Osteoblast (primary cell): ENCODE measurements at regions not wholly inside any gene's neighbourhood (a gene's known extent, or its start where the extent isn't known, plus 50 kb on each side); places are given as distances from the start of the nearest gene placed in this dataset.
A peak's percentile ranks its signal among the peaks of the same experiment; 100 is the strongest.
"Not testable (repeated sequence)": the region's sequence is repeated elsewhere in the genome, so short reads cannot be mapped to it uniquely, and the experiment has no call there.

ENCODE experiments used
- DNase-seq: peaks from one replicate; pipeline ENCODE4 v3.0.0; 2011; ENCODE audit warnings: low spot score, mixed read lengths; ENCODE audit not compliant: insufficient read length; ENCODE audit errors: missing footprints
- H2AFZ ChIP-seq: 2 replicates; pipeline ENCODE4 v1.6.0; 2011; ENCODE audit warnings: mild to moderate bottlenecking, low read length
- H3K27ac ChIP-seq: 2 replicates; pipeline ENCODE4 v1.5.1; 2011; ENCODE audit warnings: mild to moderate bottlenecking, low read depth, low read length, moderate library complexity
- H3K27me3 ChIP-seq: 2 replicates; pipeline ENCODE4 v1.6.0; 2012; ENCODE audit warnings: mild to moderate bottlenecking, control low read depth, inconsistent platforms, low read length, moderate library complexity; ENCODE audit not compliant: insufficient read depth
- H3K36me3 ChIP-seq: 2 replicates; pipeline ENCODE4 v1.5.1; 2011; ENCODE audit warnings: mild to moderate bottlenecking, low read length, control low read depth, moderate library complexity; ENCODE audit not compliant: insufficient read depth
- H3K4me1 ChIP-seq: 2 replicates; pipeline ENCODE4 v1.5.1; 2011; ENCODE audit warnings: mild to moderate bottlenecking, low read length, control low read depth, moderate library complexity; ENCODE audit not compliant: insufficient read depth
- H3K4me2 ChIP-seq: 2 replicates; pipeline ENCODE4 v1.6.0; 2011; ENCODE audit warnings: mild to moderate bottlenecking, low read length; ENCODE audit not compliant: insufficient read depth
- H3K4me3 ChIP-seq: fragments of 200-600 bp; sonication (generic); 3 replicates; pipeline ENCODE4 v1.5.1; 2012; ENCODE audit warnings: mild to moderate bottlenecking, low read length, inconsistent platforms; ENCODE audit not compliant: insufficient read depth
- H3K79me2 ChIP-seq: 2 replicates; pipeline ENCODE4 v1.6.0; 2012; ENCODE audit warnings: mild to moderate bottlenecking, low read length, control low read depth, inconsistent platforms; ENCODE audit not compliant: insufficient read depth
- H3K9me3 ChIP-seq: 2 replicates; pipeline ENCODE4 v1.5.1; 2011; ENCODE audit warnings: low read depth, low read length, control low read depth
- H4K20me1 ChIP-seq: 2 replicates; pipeline ENCODE4 v1.6.0; 2012; ENCODE audit warnings: mild to moderate bottlenecking, low read length, control low read depth; ENCODE audit not compliant: insufficient read depth
- TF ChIP-seq, protein P1 (sequence below): IDR thresholded peaks from 2 replicates; pipeline ENCODE4 v1.5.1; 2011; ENCODE audit warnings: mild to moderate bottlenecking, low read depth, low read length, moderate library complexity; ENCODE audit errors: extremely low read depth

DNA sequence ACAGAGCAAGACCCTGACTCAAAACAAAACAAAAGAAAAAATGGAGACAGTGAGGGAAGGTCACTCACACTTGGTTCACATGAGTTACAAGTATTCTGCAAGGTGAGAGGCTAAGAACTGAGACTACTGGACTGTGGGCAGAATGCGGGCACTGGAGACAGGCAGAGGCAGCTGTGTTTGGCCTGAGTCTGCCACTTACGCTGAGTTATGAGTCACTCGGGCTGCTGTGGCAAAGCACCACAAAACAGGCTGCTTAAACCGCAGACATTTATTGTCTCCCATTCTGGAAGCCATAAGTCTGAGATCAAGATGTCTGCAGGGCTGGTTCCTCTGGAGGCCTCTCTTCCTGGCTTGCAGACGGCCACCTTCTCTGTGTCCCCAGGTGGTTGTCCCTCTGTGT is 122.8 kb downstream of the SHANK2 start:
- Histone ChIP-seq H3K27ac (no peak overlapping the region), H3K9me3 (no peaks in the 10 kb centered on the region), H3K4me1 (peaks cover 6% of the 10 kb centered on the region), H2AFZ (no peak overlapping the region), H3K79me2 (no peaks in the 10 kb centered on the region), H3K36me3 (no peaks in the 10 kb centered on the region), H3K4me3 (no peak overlapping the region), H3K4me2 (no peak overlapping the region), H3K27me3 (peaks cover 9% of the 10 kb centered on the region), H4K20me1 (no peaks in the 10 kb centered on the region)
- TF ChIP-seq, protein P1, sequence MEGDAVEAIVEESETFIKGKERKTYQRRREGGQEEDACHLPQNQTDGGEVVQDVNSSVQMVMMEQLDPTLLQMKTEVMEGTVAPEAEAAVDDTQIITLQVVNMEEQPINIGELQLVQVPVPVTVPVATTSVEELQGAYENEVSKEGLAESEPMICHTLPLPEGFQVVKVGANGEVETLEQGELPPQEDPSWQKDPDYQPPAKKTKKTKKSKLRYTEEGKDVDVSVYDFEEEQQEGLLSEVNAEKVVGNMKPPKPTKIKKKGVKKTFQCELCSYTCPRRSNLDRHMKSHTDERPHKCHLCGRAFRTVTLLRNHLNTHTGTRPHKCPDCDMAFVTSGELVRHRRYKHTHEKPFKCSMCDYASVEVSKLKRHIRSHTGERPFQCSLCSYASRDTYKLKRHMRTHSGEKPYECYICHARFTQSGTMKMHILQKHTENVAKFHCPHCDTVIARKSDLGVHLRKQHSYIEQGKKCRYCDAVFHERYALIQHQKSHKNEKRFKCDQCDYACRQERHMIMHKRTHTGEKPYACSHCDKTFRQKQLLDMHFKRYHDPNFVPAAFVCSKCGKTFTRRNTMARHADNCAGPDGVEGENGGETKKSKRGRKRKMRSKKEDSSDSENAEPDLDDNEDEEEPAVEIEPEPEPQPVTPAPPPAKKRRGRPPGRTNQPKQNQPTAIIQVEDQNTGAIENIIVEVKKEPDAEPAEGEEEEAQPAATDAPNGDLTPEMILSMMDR: no peak
- DNase-seq: peak; percentile 96

DNA sequence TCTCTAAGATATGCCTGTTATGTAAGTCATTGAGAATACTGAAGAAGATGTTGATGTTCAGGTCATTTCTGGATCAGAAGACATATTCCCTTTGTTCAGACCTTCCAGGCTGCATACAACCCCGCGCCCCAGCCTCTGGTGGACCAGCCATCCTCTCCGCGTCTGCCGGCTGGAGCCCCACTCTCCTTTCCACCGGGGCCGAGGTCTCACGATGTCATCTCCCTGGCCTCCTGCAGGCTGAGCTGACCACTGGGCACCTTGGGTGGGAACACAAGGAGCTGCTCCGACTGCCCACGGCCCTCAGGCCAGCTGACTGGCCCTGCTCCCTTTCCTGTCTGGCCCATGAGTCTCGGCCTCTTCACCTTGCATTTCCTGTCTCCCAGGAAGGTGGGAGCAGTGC is 124.6 kb downstream of the SHANK2 start:
- TF ChIP-seq, protein P1: no peak
- Histone ChIP-seq H4K20me1 (no peaks in the 10 kb centered on the region), H3K27ac (no peak overlapping the region), H3K9me3 (no peaks in the 10 kb centered on the region), H3K4me2 (no peak overlapping the region), H3K79me2 (no peaks in the 10 kb centered on the region), H3K27me3 (peaks cover 9% of the 10 kb centered on the region), H3K4me3 (no peak overlapping the region), H2AFZ (no peak overlapping the region), H3K4me1 (peaks cover 6% of the 10 kb centered on the region), H3K36me3 (no peaks in the 10 kb centered on the region)
- DNase-seq: no peak

DNA sequence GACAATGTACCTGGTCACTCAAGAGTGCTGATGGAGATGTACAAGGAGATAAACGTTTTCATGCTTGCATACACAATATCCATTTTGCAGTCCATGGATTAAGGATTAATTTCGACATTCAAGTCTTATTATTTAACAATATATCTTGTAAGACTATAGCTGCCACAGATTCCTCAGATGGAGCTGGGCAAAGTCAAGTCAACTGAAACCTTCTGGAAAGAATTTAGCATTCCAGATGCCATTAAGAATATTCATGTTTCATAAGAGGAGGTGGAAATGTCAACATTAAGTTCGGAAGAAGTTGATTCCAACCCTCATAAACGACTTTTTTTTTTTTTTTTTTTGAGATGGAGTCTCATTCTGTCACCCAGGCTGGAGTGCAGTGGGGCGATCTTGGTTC is 126.0 kb downstream of the SHANK2 start:
- H3K27me3 ChIP-seq, H3K36me3 ChIP-seq, H4K20me1 ChIP-seq, DNase-seq, H3K4me2 ChIP-seq, H3K27ac ChIP-seq, H2AFZ ChIP-seq, H3K79me2 ChIP-seq, H3K4me3 ChIP-seq, H3K9me3 ChIP-seq, H3K4me1 ChIP-seq: not testable (repeated sequence)

DNA sequence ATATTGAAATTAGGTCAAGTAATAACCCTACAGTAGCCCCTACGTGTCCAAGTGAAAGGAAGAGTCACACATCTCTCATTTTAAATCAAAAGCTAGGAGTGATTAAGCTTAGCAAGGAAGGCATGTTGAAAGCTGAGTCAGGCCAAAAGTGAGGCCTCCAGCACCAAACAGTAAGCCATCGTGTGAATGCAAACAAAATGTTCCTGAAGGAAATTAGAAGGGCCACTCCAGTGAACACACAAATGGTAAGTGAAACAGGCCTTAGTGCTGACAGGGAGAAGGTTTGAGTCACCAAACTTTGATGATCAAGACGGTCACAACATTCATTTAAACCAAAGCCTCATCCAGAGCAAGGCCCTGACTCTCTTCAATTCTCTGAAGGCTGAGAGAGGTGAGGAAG is 127.2 kb downstream of the SHANK2 start:
- no peak overlapping the region for H3K4me3 ChIP-seq
- H3K27ac ChIP-seq: no peak overlapping the region
- H4K20me1 ChIP-seq: no peaks in the 10 kb centered on the region
- no peaks in the 10 kb centered on the region for H3K36me3 ChIP-seq
- H3K4me1 ChIP-seq: peaks cover 6% of the 10 kb centered on the region
- no peak overlapping the region for H2AFZ ChIP-seq
- H3K27me3 ChIP-seq: peaks cover 4% of the 10 kb centered on the region
- H3K79me2 ChIP-seq: no peaks in the 10 kb centered on the region
- TF ChIP-seq, protein P1: no peak
- no peaks in the 10 kb centered on the region for H3K9me3 ChIP-seq
- DNase-seq: no peak
- no peak overlapping the region for H3K4me2 ChIP-seq
